Esophagus muscularis mucosa (tissue), 4 donors: ENCODE measurements at regions not wholly inside any gene's neighbourhood (a gene's known extent, or its start where the extent isn't known, plus 50 kb on each side); places are given as distances from the start of the nearest gene placed in this dataset.

ENCODE experiments used
- EP300 ChIP-seq: sonication (generic); formaldehyde crosslinking; IDR thresholded peaks from one replicate; pipeline ENCODE4 v1.6.1; 2017; ENCODE audit warnings: antibody characterized with exemption
- POLR2A ChIP-seq: fragments of 450-650 bp; IDR thresholded peaks from one replicate; pipeline ENCODE4 v1.6.1; 2017; ENCODE audit warnings: antibody characterized with exemption, moderate library complexity, mild to moderate bottlenecking, low read depth
- POLR2AphosphoS5 ChIP-seq, 2 donors: sonication (generic); formaldehyde crosslinking; IDR thresholded peaks; one replicate each; pipeline ENCODE4 v1.6.1; 2017; ENCODE audit warnings: antibody characterized with exemption in 2 of 2
- TF ChIP-seq, protein P1 (sequence below), 3 experiments: fragments of 200-600 bp in 2 of 3; fragments of 450-650 bp in 1 of 3; sonication (generic) in 2 of 3; IDR thresholded peaks; one replicate each; pipeline ENCODE4 v1.5.1; 2017 to 2019; ENCODE audit warnings: antibody characterized with exemption in 3 of 3, mild to moderate bottlenecking in 2 of 3, moderate library complexity in 1 of 3

- TF ChIP-seq, protein P1, sequence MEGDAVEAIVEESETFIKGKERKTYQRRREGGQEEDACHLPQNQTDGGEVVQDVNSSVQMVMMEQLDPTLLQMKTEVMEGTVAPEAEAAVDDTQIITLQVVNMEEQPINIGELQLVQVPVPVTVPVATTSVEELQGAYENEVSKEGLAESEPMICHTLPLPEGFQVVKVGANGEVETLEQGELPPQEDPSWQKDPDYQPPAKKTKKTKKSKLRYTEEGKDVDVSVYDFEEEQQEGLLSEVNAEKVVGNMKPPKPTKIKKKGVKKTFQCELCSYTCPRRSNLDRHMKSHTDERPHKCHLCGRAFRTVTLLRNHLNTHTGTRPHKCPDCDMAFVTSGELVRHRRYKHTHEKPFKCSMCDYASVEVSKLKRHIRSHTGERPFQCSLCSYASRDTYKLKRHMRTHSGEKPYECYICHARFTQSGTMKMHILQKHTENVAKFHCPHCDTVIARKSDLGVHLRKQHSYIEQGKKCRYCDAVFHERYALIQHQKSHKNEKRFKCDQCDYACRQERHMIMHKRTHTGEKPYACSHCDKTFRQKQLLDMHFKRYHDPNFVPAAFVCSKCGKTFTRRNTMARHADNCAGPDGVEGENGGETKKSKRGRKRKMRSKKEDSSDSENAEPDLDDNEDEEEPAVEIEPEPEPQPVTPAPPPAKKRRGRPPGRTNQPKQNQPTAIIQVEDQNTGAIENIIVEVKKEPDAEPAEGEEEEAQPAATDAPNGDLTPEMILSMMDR (IDR thresholded peaks at IDR 0.05): no peak
- TF ChIP-seq POLR2AphosphoS5 (IDR thresholded peaks at IDR 0.05) (no peak), EP300 (no peak), POLR2A (no peak)
Measured at GRCh38 chr1:214946615-214947014, 135.9 kb upstream of the KCNK2 start.
